Hematopoietic multipotent progenitor cell treated with erythropoietin and hydrocortisone succinate and interleukin-3 and kit ligand, for 15 days (in vitro differentiated cells): ENCODE measurements at regions not wholly inside any gene's neighbourhood (a gene's known extent, or its start where the extent isn't known, plus 50 kb on each side); places are given as distances from the start of the nearest gene placed in this dataset.

Experiments
- DNase-seq: peaks from one replicate; pipeline ENCODE4 v3.0.0-alpha.2; 2015; ENCODE audit warnings: low spot score

DNA sequence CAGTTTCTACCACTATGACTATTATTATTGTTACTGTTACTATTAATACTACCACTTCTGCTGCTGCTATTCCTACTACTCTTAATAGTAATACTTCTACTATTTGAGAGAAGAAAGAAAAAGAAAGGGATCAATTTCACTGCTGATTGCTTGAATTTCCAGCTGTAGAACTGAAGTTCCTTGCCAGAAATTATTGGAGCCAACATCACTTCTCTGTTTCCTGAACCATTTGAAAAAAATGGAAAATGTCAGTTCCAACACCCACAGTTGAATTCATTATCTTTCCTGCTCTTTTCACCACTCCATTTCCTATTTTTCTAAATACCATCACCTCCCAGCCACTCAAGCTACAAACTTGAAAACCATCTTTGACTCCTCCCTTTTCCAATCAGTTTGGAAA lies 54.1 kb upstream of the PIK3C2G start:
- no peak for DNase-seq

GRCh38 chr12:18206198-18206597 lies 55.1 kb upstream of the PIK3C2G start:
- no peak for DNase-seq

GRCh38 chr12:18204053-18204452 lies 57.3 kb upstream of the PIK3C2G start:
- DNase-seq, result no peak

DNA sequence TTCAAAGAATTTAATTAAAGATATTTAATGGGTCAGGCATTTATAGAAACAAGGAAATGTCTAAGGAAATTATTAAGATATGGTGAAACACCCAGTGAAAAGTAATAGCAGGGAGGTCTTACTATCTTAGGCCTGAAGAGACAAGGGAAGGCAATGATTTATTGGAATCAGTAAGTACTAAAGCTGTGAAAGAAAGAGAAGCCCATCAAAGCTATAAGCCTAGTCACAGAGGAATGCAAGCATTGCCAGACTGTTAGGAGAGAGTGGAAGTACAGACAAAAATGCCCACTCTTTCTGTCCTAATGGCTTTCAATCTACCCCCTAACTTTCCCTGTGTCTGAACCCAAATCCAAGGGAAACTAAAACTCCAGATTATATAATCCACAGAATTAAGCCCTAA lies 69.2 kb upstream of the PIK3C2G start:
- DNase-seq, result no peak

GRCh38 chr12:18183141-18183540 lies 78.2 kb upstream of the PIK3C2G start:
- no peak for DNase-seq

- no peak for DNase-seq
These were observed 81.6 kb upstream of the RERGL start for GRCh38 chr12:18171571-18171970.

- DNase-seq, result no peak
These were observed 78.0 kb upstream of the RERGL start for GRCh38 chr12:18168016-18168415.

DNA sequence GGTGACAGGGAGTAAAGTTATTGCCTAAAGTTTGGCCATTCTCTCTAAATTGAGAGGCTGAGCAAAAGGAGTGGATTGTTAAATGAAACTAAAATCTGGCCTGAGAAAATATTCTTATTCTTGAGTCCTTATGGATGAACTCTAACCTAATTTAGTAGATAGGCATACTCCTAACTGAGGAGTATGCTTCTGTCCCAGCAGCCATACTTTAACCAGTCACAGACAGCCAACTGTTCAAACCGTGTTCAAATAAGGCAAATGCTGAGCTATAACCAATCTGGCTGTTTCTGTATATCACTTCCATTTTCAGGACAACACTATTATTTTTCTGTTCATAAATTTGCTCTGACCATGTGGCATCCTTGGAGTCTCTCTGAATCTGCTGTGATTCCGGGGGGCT lies 75.9 kb upstream of the RERGL start:
- DNase-seq, result no peak

DNA sequence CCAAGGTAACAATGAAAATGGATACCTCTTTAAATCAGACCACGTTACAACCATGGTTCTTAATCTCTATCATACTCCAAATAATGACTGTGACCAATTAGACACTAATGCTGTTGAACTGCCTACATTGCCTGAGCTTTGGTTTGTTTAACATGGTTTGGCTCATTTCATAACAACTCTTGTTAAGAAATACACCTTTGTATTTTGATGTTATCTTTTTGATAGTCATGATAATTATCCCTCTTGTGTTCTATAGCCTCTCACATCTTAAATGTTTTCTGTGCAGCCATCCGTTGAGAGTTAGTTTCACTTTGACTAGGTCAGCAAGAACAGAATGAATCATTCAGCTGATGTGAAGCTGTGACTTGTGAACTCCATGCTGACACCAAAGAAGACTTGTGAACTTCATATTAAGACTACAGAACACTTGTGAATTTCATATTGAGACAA lies 75.5 kb upstream of the RERGL start:
- DNase-seq, result no peak

DNA sequence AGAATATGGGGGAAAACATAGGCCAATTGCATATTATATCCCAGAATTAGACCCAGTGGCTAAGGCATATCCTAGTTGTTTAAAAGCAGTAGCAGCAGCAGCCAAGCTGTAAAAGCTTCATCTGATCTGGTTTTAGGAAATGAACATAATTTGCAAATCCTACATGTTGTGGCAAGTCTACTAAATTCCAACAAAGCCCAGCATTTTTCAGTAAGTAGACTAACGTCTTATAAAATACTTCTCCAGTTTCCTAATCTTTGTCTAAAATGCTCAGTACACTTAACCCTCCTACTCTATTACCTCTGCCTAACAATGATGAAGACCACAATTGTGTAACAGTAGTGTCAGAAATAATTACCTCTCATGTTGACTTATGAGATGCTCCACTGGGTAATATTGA lies 70.9 kb upstream of the RERGL start:
- no peak for DNase-seq

GRCh38 chr12:18158774-18159557 lies 69.0 kb upstream of the RERGL start:
- peak; percentile 28 for DNase-seq

- DNase-seq, result no peak
These were observed 63.8 kb upstream of the RERGL start for GRCh38 chr12:18153826-18154225.

GRCh38 chr12:18151036-18151435 lies 61.0 kb upstream of the RERGL start:
- no peak for DNase-seq

- DNase-seq, result no peak
These were observed 59.0 kb upstream of the RERGL start for GRCh38 chr12:18148961-18149360.

DNA sequence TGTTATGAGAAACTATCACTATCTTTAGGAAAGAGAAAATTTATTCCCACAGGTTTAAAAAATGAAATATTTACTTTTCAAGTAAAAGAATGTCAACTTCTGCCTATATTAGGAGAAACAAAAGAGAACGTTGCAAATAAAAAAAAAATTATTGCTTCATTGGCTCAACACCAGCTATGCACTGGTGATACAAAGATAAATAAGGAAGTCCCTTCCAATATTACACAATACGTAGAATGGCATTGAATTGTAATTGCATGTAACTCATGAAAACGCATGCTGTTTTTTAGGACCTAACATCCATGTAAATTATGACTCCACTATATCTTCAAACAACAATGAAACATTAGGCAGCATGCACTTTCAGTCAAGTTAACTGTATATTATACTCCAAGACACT lies 56.4 kb upstream of the RERGL start:
- no peak for DNase-seq

DNA sequence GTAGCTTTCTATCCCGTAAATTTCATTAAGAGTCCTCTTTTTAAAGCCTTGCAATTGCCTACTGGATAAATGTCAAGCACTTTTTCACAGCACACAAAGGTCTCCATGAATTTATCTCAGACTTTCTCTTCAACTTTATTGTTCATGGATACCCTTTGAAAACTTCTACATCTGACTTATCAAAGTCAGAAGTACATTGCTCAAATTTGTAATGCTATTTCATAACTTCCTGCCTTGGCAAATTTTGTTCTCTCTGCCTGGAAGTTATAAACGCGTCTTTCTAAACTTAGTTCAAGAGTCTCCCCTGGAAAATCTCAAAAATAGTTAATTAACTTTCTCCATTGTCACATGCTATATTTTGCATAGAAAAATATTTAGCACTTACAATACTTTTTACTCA lies 55.9 kb upstream of the RERGL start:
- DNase-seq, result no peak

GRCh38 chr12:18141048-18141982 lies 51.3 kb upstream of the RERGL start:
- DNase-seq, result no peak

GRCh38 chr12:18139989-18140596 lies 50.1 kb upstream of the RERGL start:
- no peak for DNase-seq
